ENCODE measurements at regions not wholly inside any gene's neighbourhood (a gene's known extent, or its start where the extent isn't known, plus 50 kb on each side); places are given as distances from the start of the nearest gene placed in this dataset.
"Not testable (repeated sequence)": the region's sequence is repeated elsewhere in the genome, so short reads cannot be mapped to it uniquely, and the experiment has no call there.

GRCh38 chr4:94014484-94015136 lies 186.1 kb downstream of the ATOH1 start:
- H3K4me3 ChIP-seq (ENCODE audit: low read depth, low read length): no peak overlapping the region
- no peak for DNase-seq (ENCODE audit: low read depth)
- H3K36me3 ChIP-seq (ENCODE audit: control insufficient read depth, insufficient read depth, low read length): no peaks in the 10 kb centered on the region
- no peak for TF ChIP-seq CTCF (IDR thresholded peaks at IDR 0.05; ENCODE audit: insufficient read depth, low read length, poor library complexity, severe bottlenecking)
- no peaks in the 10 kb centered on the region for H3K27me3 ChIP-seq (ENCODE audit: control insufficient read depth, insufficient read depth, low read length)

- H3K4me3 ChIP-seq (ENCODE audit: low read depth, low read length): no peak overlapping the region
- no peak for TF ChIP-seq CTCF (IDR thresholded peaks at IDR 0.05; ENCODE audit: insufficient read depth, low read length, poor library complexity, severe bottlenecking)
- H3K36me3 ChIP-seq (ENCODE audit: control insufficient read depth, insufficient read depth, low read length): no peaks in the 10 kb centered on the region
- no peaks in the 10 kb centered on the region for H3K27me3 ChIP-seq (ENCODE audit: control insufficient read depth, insufficient read depth, low read length)
- DNase-seq (ENCODE audit: low read depth): no peak
Observed at GRCh38 chr4:94015956-94016355, 187.4 kb downstream of the ATOH1 start.

GRCh38 chr4:94032754-94033153 lies 174.9 kb upstream of the SMARCAD1 start:
- H3K27me3 ChIP-seq (ENCODE audit: control insufficient read depth, insufficient read depth, low read length): no peaks in the 10 kb centered on the region
- no peak for DNase-seq (ENCODE audit: low read depth)
- H3K4me3 ChIP-seq (ENCODE audit: low read depth, low read length): no peak overlapping the region
- TF ChIP-seq CTCF (IDR thresholded peaks at IDR 0.05; ENCODE audit: insufficient read depth, low read length, poor library complexity, severe bottlenecking): no peak
- no peaks in the 10 kb centered on the region for H3K36me3 ChIP-seq (ENCODE audit: control insufficient read depth, insufficient read depth, low read length)

- TF ChIP-seq CTCF (IDR thresholded peaks at IDR 0.05; ENCODE audit: insufficient read depth, low read length, poor library complexity, severe bottlenecking): no peak
- peak; percentile 5 for DNase-seq (ENCODE audit: low read depth)
Observed at GRCh38 chr4:94036964-94037363, 170.7 kb upstream of the SMARCAD1 start.

GRCh38 chr4:94038195-94038594 lies 169.5 kb upstream of the SMARCAD1 start:
- DNase-seq (ENCODE audit: low read depth): no peak
- TF ChIP-seq CTCF (IDR thresholded peaks at IDR 0.05; ENCODE audit: insufficient read depth, low read length, poor library complexity, severe bottlenecking): no peak
- Histone ChIP-seq H3K36me3 (ENCODE audit: control insufficient read depth, insufficient read depth, low read length) (no peaks in the 10 kb centered on the region), H3K27me3 (ENCODE audit: control insufficient read depth, insufficient read depth, low read length) (no peaks in the 10 kb centered on the region), H3K4me3 (ENCODE audit: low read depth, low read length) (no peak overlapping the region)

More at GRCh38 chr4:94036964-94037363, 170.7 kb upstream of the SMARCAD1 start:
- no peaks in the 10 kb centered on the region for H3K27me3 ChIP-seq (ENCODE audit: control insufficient read depth, insufficient read depth, low read length)
- H3K4me3 ChIP-seq (ENCODE audit: low read depth, low read length): no peak overlapping the region
- no peaks in the 10 kb centered on the region for H3K36me3 ChIP-seq (ENCODE audit: control insufficient read depth, insufficient read depth, low read length)

GRCh38 chr4:94039226-94039625 lies 168.4 kb upstream of the SMARCAD1 start:
- H3K36me3 ChIP-seq (ENCODE audit: control insufficient read depth, insufficient read depth, low read length): no peaks in the 10 kb centered on the region
- TF ChIP-seq CTCF (IDR thresholded peaks at IDR 0.05; ENCODE audit: insufficient read depth, low read length, poor library complexity, severe bottlenecking): no peak
- no peak for DNase-seq (ENCODE audit: low read depth)
- H3K27me3 ChIP-seq (ENCODE audit: control insufficient read depth, insufficient read depth, low read length): no peaks in the 10 kb centered on the region
- no peak overlapping the region for H3K4me3 ChIP-seq (ENCODE audit: low read depth, low read length)

GRCh38 chr4:94044471-94044870 lies 163.2 kb upstream of the SMARCAD1 start:
- H3K27me3 ChIP-seq (ENCODE audit: control insufficient read depth, insufficient read depth, low read length); H3K36me3 ChIP-seq (ENCODE audit: control insufficient read depth, insufficient read depth, low read length); DNase-seq (ENCODE audit: low read depth); H3K4me3 ChIP-seq (ENCODE audit: low read depth, low read length): not testable (repeated sequence)
